ENCODE measurements at regions not wholly inside any gene's neighbourhood (a gene's known extent, or its start where the extent isn't known, plus 50 kb on each side); places are given as distances from the start of the nearest gene placed in this dataset.

GRCh38 chr2:192559587-192559986, 364.9 kb upstream of the TMEFF2 start:
- Histone ChIP-seq H3K27ac (ENCODE audit: low read depth, low read length, poor library complexity, severe bottlenecking) (no peak overlapping the region), H3K4me1 (ENCODE audit: insufficient read depth, low read length, poor library complexity, severe bottlenecking) (no peaks in the 10 kb centered on the region), H2AFZ (ENCODE audit: low read length) (no peak overlapping the region), H3K9me2 (ENCODE audit: insufficient read depth, low read length) (no peaks in the 10 kb centered on the region), H3K9me3 (ENCODE audit: low read length) (no peaks in the 10 kb centered on the region), H3K36me3 (ENCODE audit: insufficient read depth, low read length) (no peaks in the 10 kb centered on the region), H3K4me2 (ENCODE audit: low read length) (no peak overlapping the region), H3K4me3 (ENCODE audit: low read depth, low read length, poor library complexity, severe bottlenecking) (no peak overlapping the region), H4K20me1 (ENCODE audit: insufficient read depth, low read length) (no peaks in the 10 kb centered on the region), H3K79me2 (ENCODE audit: insufficient read depth, low read depth, low read length) (no peaks in the 10 kb centered on the region)
- CTCF ChIA-PET (ENCODE audit: unreplicated experiment) = no interaction called here
- intact Hi-C loops (cut with micrococcal nuclease; ENCODE audit: unreplicated experiment) = no loop called here
- TF ChIP-seq EZH2phosphoT487 (IDR thresholded peaks at IDR 0.05; ENCODE audit: borderline replicate concordance, low read depth, low read length) (no peak), CTCF (conservative IDR thresholded peaks at IDR 0.05; ENCODE audit: low read length) (no peak)
- BruUV-seq (replicated peaks) = no TSS peak
- POLR2A ChIA-PET = no interaction called here
- DNase-seq (ENCODE audit: low spot score) = no peak

DNA sequence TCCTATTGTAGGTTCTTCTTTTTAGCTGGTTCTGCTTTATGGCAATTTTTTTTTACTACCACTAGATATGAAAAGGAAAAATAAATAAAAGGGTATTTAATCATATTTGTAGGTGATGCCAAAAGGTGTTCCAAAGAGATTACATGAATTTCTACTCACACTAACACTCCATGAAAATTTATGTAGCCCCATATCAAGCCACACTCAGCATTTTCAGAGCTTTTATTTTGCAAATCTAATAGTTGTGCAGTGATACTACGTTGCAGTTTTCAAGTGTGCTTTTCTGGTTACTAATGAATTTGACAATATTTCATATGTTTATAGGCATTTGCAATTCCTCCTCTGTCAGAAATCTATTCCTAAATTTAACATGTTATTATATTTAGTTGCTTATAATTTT, 363.9 kb upstream of the TMEFF2 start:
- H4K20me1 ChIP-seq (ENCODE audit: insufficient read depth, low read length) = no peaks in the 10 kb centered on the region
- H3K9me3 ChIP-seq (ENCODE audit: low read length) = no peaks in the 10 kb centered on the region
- no peak overlapping the region for H3K27ac ChIP-seq (ENCODE audit: low read depth, low read length, poor library complexity, severe bottlenecking)
- H3K9me2 ChIP-seq (ENCODE audit: insufficient read depth, low read length) = no peaks in the 10 kb centered on the region
- no peak overlapping the region for H3K4me3 ChIP-seq (ENCODE audit: low read depth, low read length, poor library complexity, severe bottlenecking)
- no peak for TF ChIP-seq CTCF (conservative IDR thresholded peaks at IDR 0.05; ENCODE audit: low read length)
- H3K4me1 ChIP-seq (ENCODE audit: insufficient read depth, low read length, poor library complexity, severe bottlenecking) = no peaks in the 10 kb centered on the region
- ChIA-PET POLR2A (no interaction called here), CTCF (ENCODE audit: unreplicated experiment) (no interaction called here)
- no peak overlapping the region for H2AFZ ChIP-seq (ENCODE audit: low read length)
- H3K36me3 ChIP-seq (ENCODE audit: insufficient read depth, low read length) = no peaks in the 10 kb centered on the region
- intact Hi-C loops (cut with micrococcal nuclease; ENCODE audit: unreplicated experiment) = no loop called here
- no peak for DNase-seq (ENCODE audit: low spot score)
- H3K79me2 ChIP-seq (ENCODE audit: insufficient read depth, low read depth, low read length) = no peaks in the 10 kb centered on the region
- no TSS peak for BruUV-seq (replicated peaks)
- H3K4me2 ChIP-seq (ENCODE audit: low read length) = no peak overlapping the region

- Histone ChIP-seq H3K9me2 (ENCODE audit: insufficient read depth, low read length) (no peaks in the 10 kb centered on the region), H3K79me2 (ENCODE audit: insufficient read depth, low read depth, low read length) (no peaks in the 10 kb centered on the region), H3K4me2 (ENCODE audit: low read length) (no peak overlapping the region), H3K9me3 (ENCODE audit: low read length) (no peaks in the 10 kb centered on the region), H3K36me3 (ENCODE audit: insufficient read depth, low read length) (no peaks in the 10 kb centered on the region), H4K20me1 (ENCODE audit: insufficient read depth, low read length) (no peaks in the 10 kb centered on the region), H3K4me1 (ENCODE audit: insufficient read depth, low read length, poor library complexity, severe bottlenecking) (no peaks in the 10 kb centered on the region), H3K27ac (ENCODE audit: low read depth, low read length, poor library complexity, severe bottlenecking) (no peak overlapping the region), H3K4me3 (ENCODE audit: low read depth, low read length, poor library complexity, severe bottlenecking) (no peak overlapping the region), H2AFZ (ENCODE audit: low read length) (no peak overlapping the region)
- no TSS peak for BruUV-seq (replicated peaks)
- no peak for DNase-seq (ENCODE audit: low spot score)
- no peak for TF ChIP-seq EZH2phosphoT487 (IDR thresholded peaks at IDR 0.05; ENCODE audit: borderline replicate concordance, low read depth, low read length)
- TF ChIP-seq CTCF (conservative IDR thresholded peaks at IDR 0.05; ENCODE audit: low read length) = no peak
- ChIA-PET POLR2A (interaction anchor here (1.0 to 1.4 kb wide), 2 partner anchors 16 to 62 kb away, joined by 3 to 4 read pairs; no protein-coding TSS in a partner anchor), CTCF (ENCODE audit: unreplicated experiment) (interaction anchor here (0.5 kb wide), 1 partner anchor 53 kb away, joined by 3 read pairs; no protein-coding TSS in a partner anchor)
- intact Hi-C loops (cut with micrococcal nuclease; ENCODE audit: unreplicated experiment) = no loop called here
Measured at GRCh38 chr2:192555740-192556139, 361.0 kb upstream of the TMEFF2 start.
